GM12873 (cell line): ENCODE measurements at regions not wholly inside any gene's neighbourhood (a gene's known extent, or its start where the extent isn't known, plus 50 kb on each side); places are given as distances from the start of the nearest gene placed in this dataset.

Experiments
- CTCF ChIP-seq: IDR thresholded peaks from 2 replicates; pipeline ENCODE4 v1.5.1; 2012; ENCODE audit warnings: low read depth, mild to moderate bottlenecking, moderate library complexity, low read length, control low read depth; ENCODE audit not compliant: insufficient read depth; ENCODE audit errors: missing control alignments

GRCh38 chr2:236981701-236982485 is 103.8 kb upstream of the COPS8 start:
- no peak for TF ChIP-seq CTCF

GRCh38 chr2:236982693-236983455 is 102.8 kb upstream of the COPS8 start:
- TF ChIP-seq CTCF, result no peak

- TF ChIP-seq CTCF, result no peak
Measured at GRCh38 chr2:236984046-236984445, 101.6 kb upstream of the COPS8 start.

- TF ChIP-seq CTCF, result no peak
Measured at GRCh38 chr2:236985761-236986339, 99.8 kb upstream of the COPS8 start.

- TF ChIP-seq CTCF, result no peak
Measured at GRCh38 chr2:236986524-236987330, 99.0 kb upstream of the COPS8 start.

- no peak for TF ChIP-seq CTCF
Measured at GRCh38 chr2:236988216-236988615, 97.5 kb upstream of the COPS8 start.
